NCI-H146 (cell line): ENCODE measurements at regions not wholly inside any gene's neighbourhood (a gene's known extent, or its start where the extent isn't known, plus 50 kb on each side); places are given as distances from the start of the nearest gene placed in this dataset.

Experiments used
- DNase-seq: peaks from one replicate; lab custom pipeline; 2025; lab: John Stamatoyannopoulos, UW

- DNase-seq = no peak
Measured at GRCh38 chr20:10990625-10991382, 317.0 kb upstream of the JAG1 start.

GRCh38 chr20:10992731-10993130 is 318.9 kb upstream of the JAG1 start:
- DNase-seq = no peak

- no peak for DNase-seq
Measured at GRCh38 chr20:10994991-10995700, 321.3 kb upstream of the JAG1 start.

- no peak for DNase-seq
Measured at GRCh38 chr20:10998476-10998875, 324.7 kb upstream of the JAG1 start.

GRCh38 chr20:11000416-11000815 is 326.6 kb upstream of the JAG1 start:
- DNase-seq = no peak

- no peak for DNase-seq
Measured at GRCh38 chr20:11001302-11001701, 327.5 kb upstream of the JAG1 start.

GRCh38 chr20:11001764-11002540 is 328.2 kb upstream of the JAG1 start:
- no peak for DNase-seq

- no peak for DNase-seq
Measured at GRCh38 chr20:11003341-11003740, 329.5 kb upstream of the JAG1 start.

GRCh38 chr20:11008444-11009033 is 334.7 kb upstream of the JAG1 start:
- DNase-seq = no peak

GRCh38 chr20:11011653-11012052 is 337.9 kb upstream of the JAG1 start:
- DNase-seq = no peak

- no peak for DNase-seq
Measured at GRCh38 chr20:11012975-11013374, 339.2 kb upstream of the JAG1 start.

- no peak for DNase-seq
Measured at GRCh38 chr20:11013801-11014200, 340.0 kb upstream of the JAG1 start.

- DNase-seq = peak; percentile 93
Measured at GRCh38 chr20:11015440-11015839, 341.6 kb upstream of the JAG1 start.

- no peak for DNase-seq
Measured at GRCh38 chr20:11017446-11017845, 343.6 kb upstream of the JAG1 start.

- DNase-seq = no peak
Measured at GRCh38 chr20:11018668-11019170, 344.9 kb upstream of the JAG1 start.

- no peak for DNase-seq
Measured at GRCh38 chr20:11020712-11021111, 346.9 kb upstream of the JAG1 start.

GRCh38 chr20:11027224-11027623 is 353.4 kb upstream of the JAG1 start:
- DNase-seq = no peak

- DNase-seq = no peak
Measured at GRCh38 chr20:11030351-11030750, 356.6 kb upstream of the JAG1 start.

GRCh38 chr20:11031300-11031699 is 357.5 kb upstream of the JAG1 start:
- DNase-seq = no peak

- DNase-seq = no peak
Measured at GRCh38 chr20:11032611-11033010, 358.8 kb upstream of the JAG1 start.

GRCh38 chr20:11034025-11034424 is 360.2 kb upstream of the JAG1 start:
- DNase-seq = no peak

GRCh38 chr20:11035211-11035610 is 361.4 kb upstream of the JAG1 start:
- DNase-seq = no peak
